Umbilical cord (tissue), 1 donor: ENCODE measurements at regions not wholly inside any gene's neighbourhood (a gene's known extent, or its start where the extent isn't known, plus 50 kb on each side); places are given as distances from the start of the nearest gene placed in this dataset.
"Not testable (repeated sequence)": the region's sequence is repeated elsewhere in the genome, so short reads cannot be mapped to it uniquely, and the experiment has no call there.

Experiments used
- DNase-seq: peaks from one replicate; pipeline ENCODE4 v3.0.0-alpha.2; 2015; ENCODE audit warnings: low spot score

GRCh38 chr6:169406804-169407203, 153.2 kb upstream of the THBS2 start:
- peak; percentile 69 for DNase-seq

- DNase-seq: no peak
Measured at GRCh38 chr6:169406034-169406433, 152.4 kb upstream of the THBS2 start.

GRCh38 chr6:169404828-169405227, 151.2 kb upstream of the THBS2 start:
- DNase-seq: no peak

DNA sequence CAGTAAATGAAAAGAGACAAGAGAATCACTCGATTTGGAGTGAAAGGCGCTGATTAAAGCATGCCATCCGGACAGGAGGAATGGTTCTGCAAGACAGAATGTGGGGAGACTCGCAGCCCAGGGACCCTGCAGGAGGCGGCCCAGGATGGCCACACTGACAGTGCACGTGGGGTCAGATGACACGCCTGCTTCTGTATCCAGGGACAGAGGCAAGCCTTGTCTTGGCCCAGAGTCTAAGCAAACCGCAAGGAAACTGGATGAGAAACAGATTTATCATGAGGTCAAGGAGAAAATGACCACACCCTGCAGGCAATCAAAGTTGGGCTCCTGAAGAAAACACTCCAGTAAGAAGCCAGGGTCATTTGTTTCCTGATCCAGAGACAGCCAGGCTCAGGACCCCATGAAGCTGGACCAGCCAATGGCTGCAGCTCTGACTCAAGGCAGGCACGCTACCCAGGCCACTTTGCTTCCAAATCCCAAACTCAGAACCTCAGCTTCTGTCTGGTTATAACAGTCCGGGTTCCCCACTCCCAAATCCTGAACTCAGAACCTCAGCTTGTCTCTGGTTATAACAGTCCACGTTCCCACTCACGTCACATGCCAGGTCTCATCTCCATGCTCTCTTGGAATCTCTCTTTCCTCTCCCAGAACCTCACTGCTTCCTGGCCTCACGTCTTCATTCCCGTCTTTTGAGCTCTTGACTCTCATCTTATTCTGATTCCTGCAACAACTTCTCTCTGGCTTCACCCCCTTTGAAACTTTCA, 144.9 kb upstream of the THBS2 start:
- no peak for DNase-seq

GRCh38 chr6:169397684-169398083, 144.0 kb upstream of the THBS2 start:
- DNase-seq: no peak

GRCh38 chr6:169396554-169397163, 143.0 kb upstream of the THBS2 start:
- no peak for DNase-seq

DNA sequence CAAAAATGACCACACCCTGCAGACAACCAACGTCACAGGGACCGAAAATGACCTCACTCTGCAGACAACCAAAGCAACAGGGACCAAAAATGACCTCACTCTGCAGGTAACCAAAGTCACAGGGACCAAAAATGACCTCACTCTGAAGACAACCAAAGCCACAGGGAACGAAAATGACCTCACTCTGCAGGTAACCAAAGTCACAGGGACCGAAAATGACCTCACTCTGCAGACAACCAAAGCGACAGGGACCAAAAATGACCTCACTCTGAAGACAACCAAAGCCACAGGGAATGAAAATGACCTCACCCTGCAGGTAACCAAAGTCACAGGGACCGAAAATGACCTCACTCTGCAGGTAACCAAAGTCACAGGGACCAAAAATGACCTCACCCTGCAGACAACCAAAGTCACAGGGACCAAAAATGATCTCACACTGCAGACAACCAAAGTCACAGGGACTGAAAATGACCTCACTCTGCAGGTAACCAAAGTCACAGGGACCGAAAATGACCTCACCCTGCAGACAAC, 142.4 kb upstream of the THBS2 start:
- not testable (repeated sequence) for DNase-seq

GRCh38 chr6:169395080-169395805, 141.6 kb upstream of the THBS2 start:
- no peak for DNase-seq

DNA sequence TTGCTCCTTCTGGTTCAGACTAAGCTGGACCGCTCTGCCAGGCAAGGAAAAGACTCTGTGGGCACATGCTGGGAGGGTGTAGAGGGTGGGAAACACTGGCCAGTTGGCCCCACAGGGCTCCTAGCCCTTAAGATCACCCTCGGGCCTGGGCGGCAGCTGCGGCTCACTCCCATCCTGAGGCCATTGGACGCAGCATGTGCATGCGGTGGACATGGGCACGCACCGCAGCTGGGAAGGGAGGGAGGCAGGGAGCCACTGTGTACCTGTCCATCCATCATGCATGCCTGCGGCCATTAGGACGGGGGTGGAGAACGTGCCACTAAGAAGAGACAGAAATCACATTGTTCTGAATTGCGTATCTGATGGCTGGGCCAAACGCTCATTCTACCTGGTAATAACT, 140.1 kb upstream of the THBS2 start:
- no peak for DNase-seq

GRCh38 chr6:169391473-169392071, 137.9 kb upstream of the THBS2 start:
- DNase-seq: no peak

DNA sequence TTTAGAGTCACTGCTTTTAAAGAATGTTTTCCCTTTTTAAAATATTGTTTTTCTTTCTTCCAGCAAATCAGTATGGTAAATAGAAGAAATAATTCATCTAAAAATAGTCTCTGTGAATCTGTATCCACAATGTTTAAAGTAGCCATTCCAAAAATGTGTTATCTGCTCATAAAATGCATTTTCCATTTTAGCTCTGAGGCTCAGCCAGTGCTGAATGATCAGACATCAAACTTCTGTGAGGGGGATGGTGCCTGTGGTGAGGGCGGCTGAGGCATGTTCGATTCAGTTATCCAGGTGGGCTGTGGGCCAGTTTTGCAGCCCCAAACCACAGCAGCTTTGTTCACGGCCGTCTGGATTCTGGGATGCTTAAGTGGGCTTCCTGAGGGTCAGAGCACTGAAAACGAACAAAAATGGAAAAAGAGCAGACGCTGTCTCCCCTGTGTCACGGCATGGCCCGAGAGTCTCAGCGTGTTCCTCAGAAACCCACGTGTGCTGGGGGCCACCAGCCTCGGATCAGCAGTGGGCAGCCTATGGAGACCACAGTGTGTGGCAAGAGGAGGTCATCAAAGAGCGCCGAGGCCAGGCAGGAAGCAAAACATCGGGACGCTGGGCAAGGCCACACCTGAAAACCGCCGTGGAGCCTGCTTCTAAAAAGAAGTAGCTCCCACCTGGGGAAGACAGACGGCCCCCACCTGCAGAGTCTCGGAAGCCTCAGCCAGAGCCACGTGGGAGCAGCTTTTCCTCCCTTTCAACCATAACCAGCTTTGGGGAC, 134.9 kb upstream of the THBS2 start:
- DNase-seq: peak; percentile 53

GRCh38 chr6:169387809-169388383, 134.2 kb upstream of the THBS2 start:
- no peak for DNase-seq

GRCh38 chr6:169386411-169387057, 132.9 kb upstream of the THBS2 start:
- DNase-seq: peak; percentile 61

DNA sequence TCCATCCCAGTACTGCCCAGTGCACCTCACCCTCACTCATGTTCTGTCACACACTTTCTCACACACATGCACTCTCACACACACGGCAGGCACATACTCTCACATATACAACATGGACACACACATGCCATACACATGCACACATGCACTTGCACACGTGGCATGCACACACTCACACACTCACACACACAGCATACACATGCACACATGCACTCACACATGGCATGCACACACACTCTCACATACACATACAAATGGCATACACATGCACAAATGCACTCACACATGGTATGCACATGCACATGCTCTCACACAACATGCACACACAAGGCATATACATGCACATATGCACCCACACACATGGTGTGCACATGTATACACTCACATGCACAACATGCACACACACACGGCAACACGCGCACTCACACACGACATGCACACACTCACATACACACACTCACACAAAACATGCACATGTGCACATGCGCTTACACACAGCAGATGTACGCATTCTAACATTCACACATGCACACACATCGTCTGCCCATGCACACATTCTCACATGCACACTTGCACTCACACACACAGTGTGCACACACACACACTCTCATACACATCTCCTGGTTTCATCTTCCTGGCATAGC, 131.7 kb upstream of the THBS2 start:
- no peak for DNase-seq

DNA sequence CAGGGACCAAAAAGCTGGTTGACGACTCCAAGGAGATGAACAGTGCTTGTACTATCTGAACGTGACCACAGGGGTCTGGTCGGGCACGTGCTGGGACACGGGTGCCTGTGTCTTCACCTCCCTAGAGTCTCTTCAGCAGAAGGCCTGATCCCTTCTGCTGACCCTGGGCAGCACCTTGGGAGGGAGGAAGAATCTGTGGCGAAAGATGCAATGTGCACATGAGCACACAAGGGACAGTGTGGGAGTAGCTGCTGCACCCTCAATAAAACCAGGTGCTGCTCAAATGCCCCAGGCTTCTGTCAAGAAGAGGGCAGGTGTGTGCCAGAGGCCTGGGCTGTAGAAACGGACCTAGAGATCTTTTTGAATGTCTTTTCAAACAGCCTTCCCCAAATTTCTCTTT, 130.6 kb upstream of the THBS2 start:
- no peak for DNase-seq

DNA sequence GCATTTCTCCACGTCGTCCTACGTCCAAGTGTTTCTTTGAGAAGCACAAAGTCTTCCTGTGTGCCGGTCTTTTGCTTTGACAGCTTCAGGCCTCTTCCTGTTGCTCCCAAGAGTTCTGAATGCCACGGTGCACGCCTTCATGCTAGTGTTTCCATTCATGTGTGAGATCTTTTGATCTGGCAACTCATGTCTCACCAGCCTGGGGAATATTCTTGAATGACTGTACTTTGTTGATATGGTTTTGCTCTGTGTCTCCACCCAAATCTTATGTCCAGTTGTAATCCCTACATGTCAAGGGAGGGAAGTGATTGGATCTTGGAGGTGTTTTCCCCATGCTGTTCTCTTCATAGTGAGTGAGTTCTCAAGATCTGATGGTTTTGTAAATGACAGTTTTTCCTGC, 129.6 kb upstream of the THBS2 start:
- DNase-seq: no peak

DNA sequence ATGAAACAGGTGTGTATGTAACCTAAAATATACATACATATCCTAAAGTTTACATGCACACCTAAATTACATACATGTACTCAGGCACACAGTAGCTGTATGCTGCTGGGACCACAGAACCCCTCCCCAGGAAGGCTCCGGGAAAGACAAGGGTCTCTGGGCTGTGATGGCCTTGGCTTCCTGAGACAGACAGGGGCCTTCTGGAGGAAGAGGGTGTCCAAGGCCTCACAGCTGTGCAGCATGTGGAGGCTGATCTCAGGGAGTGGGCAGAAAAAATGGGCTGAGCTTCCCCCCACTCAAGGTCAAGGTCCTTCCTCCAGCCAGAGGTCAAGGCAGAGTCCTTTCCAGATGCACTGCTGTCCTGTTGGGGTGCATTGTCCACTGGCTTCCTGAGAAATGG, 129.1 kb upstream of the THBS2 start:
- no peak for DNase-seq

- DNase-seq: no peak
Measured at GRCh38 chr6:169381988-169382387, 128.3 kb upstream of the THBS2 start.

DNA sequence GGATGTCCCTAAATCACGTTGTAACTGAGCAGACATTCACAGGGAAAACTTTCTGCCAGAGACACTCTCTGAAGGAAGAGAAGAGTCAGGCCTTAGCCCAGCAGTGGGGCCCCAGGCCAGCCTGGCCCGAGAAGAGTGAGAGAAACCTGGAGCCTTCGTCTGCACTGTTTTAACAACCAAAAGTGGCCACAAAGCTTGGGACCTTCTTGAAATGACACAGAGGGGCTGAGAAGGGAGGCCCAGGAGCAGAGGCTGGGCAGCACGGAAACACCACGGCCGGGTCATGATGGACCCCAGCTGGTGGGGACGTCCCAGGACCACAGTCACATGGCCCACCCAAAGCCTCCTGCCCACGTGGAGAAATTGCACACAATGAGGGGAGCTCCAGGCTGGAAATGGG, 126.8 kb upstream of the THBS2 start:
- peak; percentile 37 for DNase-seq

DNA sequence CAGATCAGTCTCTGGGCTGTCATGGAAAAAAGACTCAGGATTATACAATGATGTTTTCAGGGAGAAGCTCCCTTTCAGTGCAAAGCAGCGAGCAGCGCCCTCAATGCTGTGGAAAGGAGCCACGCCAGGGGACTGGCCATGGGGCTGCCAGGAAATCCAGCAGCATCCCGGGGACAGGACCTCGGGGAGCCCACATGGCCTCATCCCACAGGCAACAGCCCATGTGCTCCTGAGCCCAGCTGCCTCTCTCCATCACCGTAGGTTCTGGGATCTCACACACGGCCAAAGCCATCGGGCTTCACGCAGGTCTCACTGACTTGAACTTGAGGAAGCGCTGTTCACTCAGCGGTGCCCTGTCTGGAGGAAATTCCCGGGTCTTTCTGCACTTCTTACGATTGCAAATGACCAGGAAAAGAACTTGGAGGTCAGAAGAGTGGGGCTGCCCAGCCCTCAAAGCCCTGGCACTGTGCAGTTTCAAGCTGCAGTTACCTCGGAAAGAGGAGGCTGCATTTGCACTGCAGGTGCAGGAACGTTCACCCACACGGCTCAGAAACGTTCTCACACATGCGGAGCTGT, 125.9 kb upstream of the THBS2 start:
- peak; percentile 25 for DNase-seq
